ENCODE measurements at regions not wholly inside any gene's neighbourhood (a gene's known extent, or its start where the extent isn't known, plus 50 kb on each side); places are given as distances from the start of the nearest gene placed in this dataset.

DNA sequence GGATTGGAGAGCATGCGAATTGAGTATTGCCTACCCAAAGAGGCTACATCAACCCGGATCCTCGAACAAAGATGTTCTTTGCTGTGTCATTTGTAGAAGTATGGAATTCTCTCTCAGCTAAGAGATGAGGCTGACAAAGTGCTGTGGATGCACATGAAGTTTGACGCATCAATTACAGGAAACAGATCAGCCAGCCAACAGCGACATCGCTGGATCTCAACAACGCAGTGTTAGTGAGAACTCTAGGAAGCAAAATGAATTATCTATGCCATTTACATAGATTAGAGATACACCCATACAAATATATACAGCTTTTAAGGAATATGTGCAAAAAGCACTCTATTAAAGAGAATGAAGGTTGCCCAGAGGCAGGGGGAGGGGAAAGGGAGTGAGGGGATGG lies 160.6 kb upstream of the RGMA start:
- H3K9me3 ChIP-seq: no peaks in the 10 kb centered on the region
- DNase-seq: no peak
- no peaks in the 10 kb centered on the region for H3K4me1 ChIP-seq
- no peaks in the 10 kb centered on the region for H3K27me3 ChIP-seq
- H3K4me3 ChIP-seq: no peak overlapping the region
- H3K27ac ChIP-seq: no peak overlapping the region
- no peaks in the 10 kb centered on the region for H3K36me3 ChIP-seq
- intact Hi-C loops (cut with DNase I; ENCODE audit: low total_unique reads): no loop called here
- TF ChIP-seq, protein P1, sequence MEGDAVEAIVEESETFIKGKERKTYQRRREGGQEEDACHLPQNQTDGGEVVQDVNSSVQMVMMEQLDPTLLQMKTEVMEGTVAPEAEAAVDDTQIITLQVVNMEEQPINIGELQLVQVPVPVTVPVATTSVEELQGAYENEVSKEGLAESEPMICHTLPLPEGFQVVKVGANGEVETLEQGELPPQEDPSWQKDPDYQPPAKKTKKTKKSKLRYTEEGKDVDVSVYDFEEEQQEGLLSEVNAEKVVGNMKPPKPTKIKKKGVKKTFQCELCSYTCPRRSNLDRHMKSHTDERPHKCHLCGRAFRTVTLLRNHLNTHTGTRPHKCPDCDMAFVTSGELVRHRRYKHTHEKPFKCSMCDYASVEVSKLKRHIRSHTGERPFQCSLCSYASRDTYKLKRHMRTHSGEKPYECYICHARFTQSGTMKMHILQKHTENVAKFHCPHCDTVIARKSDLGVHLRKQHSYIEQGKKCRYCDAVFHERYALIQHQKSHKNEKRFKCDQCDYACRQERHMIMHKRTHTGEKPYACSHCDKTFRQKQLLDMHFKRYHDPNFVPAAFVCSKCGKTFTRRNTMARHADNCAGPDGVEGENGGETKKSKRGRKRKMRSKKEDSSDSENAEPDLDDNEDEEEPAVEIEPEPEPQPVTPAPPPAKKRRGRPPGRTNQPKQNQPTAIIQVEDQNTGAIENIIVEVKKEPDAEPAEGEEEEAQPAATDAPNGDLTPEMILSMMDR (IDR thresholded peaks at IDR 0.05): no peak
- TF ChIP-seq POLR2A (IDR thresholded peaks at IDR 0.05): no peak

DNA sequence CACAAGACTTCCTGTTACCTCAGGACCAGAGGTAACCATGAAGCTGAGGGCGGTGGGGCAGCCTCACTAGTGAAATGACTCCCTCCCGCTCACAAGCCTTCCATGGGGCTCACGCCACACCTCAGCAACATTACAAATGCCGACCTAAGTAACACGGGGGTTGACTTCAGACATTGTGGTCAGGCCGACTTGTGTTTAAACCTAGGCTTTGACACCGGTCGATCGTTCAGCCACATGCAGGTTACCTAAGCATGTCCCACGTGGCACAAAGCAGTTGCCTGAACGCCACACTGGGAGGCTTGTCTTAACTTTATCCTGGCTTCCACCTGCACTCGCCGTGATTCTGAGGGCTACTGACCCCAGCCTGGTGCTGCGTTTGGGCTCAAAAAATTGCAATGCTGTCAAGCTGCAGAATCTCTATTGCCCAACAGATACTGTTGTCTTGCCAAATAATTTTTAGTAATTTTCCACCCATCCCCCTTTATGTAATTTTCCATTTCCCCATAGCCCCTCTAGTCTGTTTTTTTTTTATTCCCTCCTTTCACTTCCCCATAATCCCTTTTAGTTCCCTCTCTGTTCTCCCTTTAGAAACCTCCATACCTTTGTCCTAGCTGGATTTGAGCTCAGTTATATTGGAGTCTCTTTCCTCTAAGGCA lies 158.6 kb upstream of the RGMA start:
- Histone ChIP-seq H3K4me3 (no peak overlapping the region), H3K36me3 (no peaks in the 10 kb centered on the region), H3K4me1 (no peaks in the 10 kb centered on the region), H3K9me3 (no peaks in the 10 kb centered on the region), H3K27ac (no peak overlapping the region), H3K27me3 (no peaks in the 10 kb centered on the region)
- no peak for DNase-seq
- no peak for TF ChIP-seq POLR2A (IDR thresholded peaks at IDR 0.05)
- TF ChIP-seq, protein P1 (IDR thresholded peaks at IDR 0.05): no peak
- intact Hi-C loops (cut with DNase I; ENCODE audit: low total_unique reads): no loop called here

GRCh38 chr15:93246266-93247242 lies 157.5 kb upstream of the RGMA start:
- TF ChIP-seq, protein P1 (IDR thresholded peaks at IDR 0.05): no peak
- intact Hi-C loops (cut with DNase I; ENCODE audit: low total_unique reads): no loop called here
- H3K27me3 ChIP-seq: no peaks in the 10 kb centered on the region
- H3K4me3 ChIP-seq: no peak overlapping the region
- no peak overlapping the region for H3K27ac ChIP-seq
- no peaks in the 10 kb centered on the region for H3K4me1 ChIP-seq
- no peaks in the 10 kb centered on the region for H3K36me3 ChIP-seq
- no peaks in the 10 kb centered on the region for H3K9me3 ChIP-seq
- no peak for DNase-seq

- Histone ChIP-seq H3K4me1 (no peaks in the 10 kb centered on the region), H3K36me3 (no peaks in the 10 kb centered on the region), H3K27ac (no peak overlapping the region), H3K4me3 (no peak overlapping the region), H3K27me3 (no peaks in the 10 kb centered on the region), H3K9me3 (no peaks in the 10 kb centered on the region)
- intact Hi-C loops (cut with DNase I; ENCODE audit: low total_unique reads): no loop called here
- TF ChIP-seq, protein P1 (IDR thresholded peaks at IDR 0.05): no peak
- TF ChIP-seq POLR2A (IDR thresholded peaks at IDR 0.05): no peak
- peak in 1 of 2 donors; percentile 28 for DNase-seq
Measured at GRCh38 chr15:93245661-93246042, 156.6 kb upstream of the RGMA start.

All from uterus (tissue), 3 donors.